GM23338 (cell line): ENCODE measurements at regions not wholly inside any gene's neighbourhood (a gene's known extent, or its start where the extent isn't known, plus 50 kb on each side); places are given as distances from the start of the nearest gene placed in this dataset.

Experiments used
- ATAC-seq: fragments of 200-7000 bp; cut with Tn5 transposase; 3 replicates; pipeline ENCODE4 v1.9.1; 2020
- DNase-seq: peaks from one replicate; pipeline ENCODE4 v3.0.0-alpha.2; 2015; ENCODE audit warnings: low spot score
- H2AFZ ChIP-seq: fragments of 200-600 bp; sonication (generic); 2 replicates; pipeline ENCODE4 v1.8.0; 2016; ENCODE audit warnings: antibody characterized with exemption, mild to moderate bottlenecking, moderate library complexity
- H3F3A ChIP-seq: fragments of 200-600 bp; sonication (generic); replicated peaks from 2 replicates; pipeline ENCODE4 v1.8.0; 2017; ENCODE audit warnings: antibody characterized with exemption, mixed run types, low read depth
- H3K27ac ChIP-seq: fragments of 200-600 bp; sonication (generic); 2 replicates; pipeline ENCODE4 v1.6.1; 2016; ENCODE audit warnings: low read depth
- H3K27me3 ChIP-seq: fragments of 200-600 bp; sonication (generic); 2 replicates; pipeline ENCODE4 v1.8.0; 2016; ENCODE audit warnings: mild to moderate bottlenecking, mixed run types, moderate library complexity; ENCODE audit not compliant: insufficient read depth
- H3K36me3 ChIP-seq: fragments of 200-600 bp; sonication (generic); 2 replicates; pipeline ENCODE4 v1.8.0; 2016; ENCODE audit warnings: mild to moderate bottlenecking; ENCODE audit not compliant: insufficient read depth
- H3K4me1 ChIP-seq: fragments of 200-600 bp; sonication (generic); 2 replicates; pipeline ENCODE4 v1.8.0; 2016; ENCODE audit warnings: mild to moderate bottlenecking, moderate library complexity; ENCODE audit not compliant: insufficient read depth
- H3K4me2 ChIP-seq: fragments of 200-600 bp; sonication (generic); 2 replicates; pipeline ENCODE4 v1.7.1; 2017; ENCODE audit warnings: mixed run types
- H3K4me3 ChIP-seq: fragments of 200-600 bp; sonication (generic); 2 replicates; pipeline ENCODE4 v1.6.1; 2016; ENCODE audit warnings: mixed run types
- H3K79me2 ChIP-seq: fragments of 200-600 bp; sonication (generic); replicated peaks from 2 replicates; pipeline ENCODE4 v1.8.0; 2017; ENCODE audit warnings: mild to moderate bottlenecking; ENCODE audit not compliant: insufficient read depth
- H3K9me2 ChIP-seq: fragments of 200-600 bp; sonication (generic); 2 replicates; pipeline ENCODE4 v1.8.0; 2017; ENCODE audit not compliant: insufficient read depth
- H4K20me1 ChIP-seq: fragments of 200-600 bp; sonication (generic); replicated peaks from 2 replicates; pipeline ENCODE4 v1.8.0; 2017; ENCODE audit warnings: mild to moderate bottlenecking; ENCODE audit not compliant: insufficient read depth
- H3K27ac Mint-ChIP-seq: 2 replicates; pipeline ENCODE4 v1.8.0; 2020; ENCODE audit warnings: inconsistent platforms, mild to moderate bottlenecking, moderate library complexity, mixed read lengths
- H3K27me3 Mint-ChIP-seq: 3 replicates; pipeline ENCODE4 v1.8.0; 2022; ENCODE audit warnings: low read depth, mild to moderate bottlenecking, moderate library complexity, mixed read lengths, inconsistent platforms; ENCODE audit not compliant: insufficient read depth, poor library complexity
- H3K36me3 Mint-ChIP-seq: 3 replicates; pipeline ENCODE4 v1.8.0; 2021; ENCODE audit warnings: low read depth, mild to moderate bottlenecking, inconsistent platforms, moderate library complexity, mixed read lengths
- H3K4me1 Mint-ChIP-seq: 3 replicates; pipeline ENCODE4 v1.8.0; 2020; ENCODE audit warnings: mild to moderate bottlenecking, inconsistent platforms, mixed read lengths
- H3K4me3 Mint-ChIP-seq: 3 replicates; pipeline ENCODE4 v1.8.0; 2021; ENCODE audit warnings: moderate library complexity, mild to moderate bottlenecking, inconsistent platforms, mixed read lengths
- H3K9me3 Mint-ChIP-seq: 3 replicates; pipeline ENCODE4 v1.8.0; 2020; ENCODE audit warnings: moderate library complexity, mild to moderate bottlenecking, inconsistent platforms, mixed read lengths
- CREB1 ChIP-seq: fragments of 250-450 bp; sonication (Bioruptor Pico); IDR thresholded peaks from 2 replicates; pipeline ENCODE4 v1.5.0; 2020; ENCODE audit warnings: low read depth, mild to moderate bottlenecking, moderate library complexity
- CTCF ChIP-seq, 2 experiments: fragments of 200-600 bp in 1 of 2; sonication (generic) in 1 of 2; conservative IDR thresholded peaks; 2 replicates each; pipeline versions ENCODE4 v1.5.1 to v1.6.1; 2016 to 2017; ENCODE audit warnings: antibody characterized with exemption in 2 of 2, low read depth in 2 of 2, mild to moderate bottlenecking in 2 of 2, moderate library complexity in 1 of 2
- ETS1 ChIP-seq: IDR thresholded peaks from 2 replicates; pipeline ENCODE4 v1.6.1; 2016; ENCODE audit warnings: antibody characterized with exemption
- EZH2 ChIP-seq: fragments of 200-600 bp; sonication (generic); IDR thresholded peaks from one replicate; pipeline ENCODE4 v1.8.0; 2017; ENCODE audit warnings: antibody characterized with exemption, mild to moderate bottlenecking, low read depth; ENCODE audit not compliant: unreplicated experiment
- EZH2phosphoT487 ChIP-seq: fragments of 200-600 bp; sonication (generic); IDR thresholded peaks from one replicate; pipeline ENCODE4 v1.8.1; 2018; ENCODE audit warnings: antibody characterized with exemption; ENCODE audit not compliant: unreplicated experiment
- JUNB ChIP-seq: IDR thresholded peaks from one replicate; pipeline ENCODE4 v1.6.1; 2016; ENCODE audit warnings: antibody characterized with exemption; ENCODE audit not compliant: unreplicated experiment
- POLR2AphosphoS5 ChIP-seq: IDR thresholded peaks from 2 replicates; pipeline ENCODE4 v1.6.1; 2016; ENCODE audit warnings: antibody characterized with exemption, low read depth
- ZNF114 ChIP-seq: fragments of 250-450 bp; sonication (Bioruptor Pico); IDR thresholded peaks from 2 replicates; pipeline ENCODE4 v1.5.0; 2020; ENCODE audit warnings: mild to moderate bottlenecking, moderate library complexity
- ZNF462 ChIP-seq: fragments of 250-450 bp; sonication (Bioruptor Pico); IDR thresholded peaks from 2 replicates; pipeline ENCODE4 v1.5.0; 2020; ENCODE audit warnings: mild to moderate bottlenecking, moderate library complexity

- TF ChIP-seq EZH2, result no peak
- no peak for TF ChIP-seq ZNF462 (CRISPR knock-in tag)
- no peak for TF ChIP-seq POLR2AphosphoS5
- TF ChIP-seq CREB1 (CRISPR knock-in tag), result no peak
- no peak for TF ChIP-seq CTCF (conservative IDR thresholded peaks at IDR 0.05; ENCODE audit: low read depth in 2 of 2)
- no peak for TF ChIP-seq EZH2phosphoT487
- TF ChIP-seq JUNB, result no peak
- TF ChIP-seq ZNF114 (CRISPR knock-in tag), result no peak
- no peak for TF ChIP-seq ETS1
- Mint-ChIP-seq H3K4me3 (no peak overlapping the region), H3K4me1 (peaks cover 9% of the 10 kb centered on the region), H3K36me3 (no peaks in the 10 kb centered on the region), H3K9me3 (no peaks in the 10 kb centered on the region), H3K27ac (no peak overlapping the region), H3K27me3 (peaks cover 9% of the 10 kb centered on the region)
- H2AFZ ChIP-seq, result no peak overlapping the region
- H3K4me1 ChIP-seq, result no peaks in the 10 kb centered on the region
- ATAC-seq (no peak), DNase-seq (no peak)
- no peaks in the 10 kb centered on the region for H4K20me1 ChIP-seq
- no peak overlapping the region for H3K4me3 ChIP-seq
- no peaks in the 10 kb centered on the region for H3K79me2 ChIP-seq
- H3K4me2 ChIP-seq, result no peak overlapping the region
- H3K27me3 ChIP-seq, result no peaks in the 10 kb centered on the region
- H3K27ac ChIP-seq, result no peak overlapping the region
- H3K36me3 ChIP-seq, result no peaks in the 10 kb centered on the region
- H3K9me2 ChIP-seq, result no peaks in the 10 kb centered on the region; the same call in 1 of the 2 replicates
- no peaks in the 10 kb centered on the region for H3F3A ChIP-seq
These were observed 145.7 kb upstream of the PHACTR3 start for GRCh38 chr20:59458645-59459044.
